Thoracic aorta (tissue), 2 donors: ENCODE measurements at regions not wholly inside any gene's neighbourhood (a gene's known extent, or its start where the extent isn't known, plus 50 kb on each side); places are given as distances from the start of the nearest gene placed in this dataset.

Experiments
- ATAC-seq: fragments of 150-250 bp; one replicate; pipeline ENCODE4 v1.8.0; 2017; ENCODE audit warnings: low read depth; ENCODE audit not compliant: insufficient number of reproducible peaks, low FRiP score
- DNase-seq: peaks from one replicate; pipeline ENCODE4 v3.0.0-alpha.2; 2020; ENCODE audit warnings: low spot score
- H3K27ac ChIP-seq, 2 donors: fragments of 200-600 bp; sonication (generic); 1 replicate in 1 of 2; 2 replicates in 1 of 2; pipeline ENCODE4 v1.5.1; 2016; ENCODE audit warnings: mild to moderate bottlenecking in 2 of 2, moderate library complexity in 2 of 2
- H3K27me3 ChIP-seq: fragments of 200-600 bp; sonication (generic); replicated peaks from 2 replicates; pipeline ENCODE4 v1.6.0; 2016; ENCODE audit warnings: mild to moderate bottlenecking; ENCODE audit not compliant: insufficient read depth
- H3K36me3 ChIP-seq: fragments of 200-600 bp; sonication (generic); one replicate; pipeline ENCODE4 v1.5.1; 2016
- H3K4me1 ChIP-seq, 2 donors: fragments of 200-600 bp; sonication (generic); 1 replicate in 1 of 2; 2 replicates in 1 of 2; pipeline versions ENCODE4 v1.5.1 to v1.6.0; 2016; ENCODE audit warnings: low read depth in 2 of 2, mild to moderate bottlenecking in 1 of 2; ENCODE audit not compliant: control insufficient read depth in 1 of 2
- H3K4me3 ChIP-seq: fragments of 200-600 bp; sonication (generic); 2 replicates; pipeline ENCODE4 v1.5.1; 2016; ENCODE audit warnings: mild to moderate bottlenecking
- H3K9me3 ChIP-seq: fragments of 200-600 bp; sonication (generic); 2 replicates; pipeline ENCODE4 v1.5.1; 2016
- TF ChIP-seq, protein P1 (sequence below): fragments of 200-600 bp; sonication (generic); IDR thresholded peaks from one replicate; pipeline ENCODE4 v1.5.1; 2019; ENCODE audit warnings: antibody characterized with exemption

- H3K27me3 ChIP-seq, result no peaks in the 10 kb centered on the region
- H3K27ac ChIP-seq, result no peak overlapping the region
- DNase-seq (no peak), ATAC-seq (no peak)
- H3K4me1 ChIP-seq, result no peaks in the 10 kb centered on the region
- H3K4me3 ChIP-seq, result no peak overlapping the region
- no peaks in the 10 kb centered on the region for H3K9me3 ChIP-seq
- no peaks in the 10 kb centered on the region for H3K36me3 ChIP-seq
- TF ChIP-seq, protein P1, sequence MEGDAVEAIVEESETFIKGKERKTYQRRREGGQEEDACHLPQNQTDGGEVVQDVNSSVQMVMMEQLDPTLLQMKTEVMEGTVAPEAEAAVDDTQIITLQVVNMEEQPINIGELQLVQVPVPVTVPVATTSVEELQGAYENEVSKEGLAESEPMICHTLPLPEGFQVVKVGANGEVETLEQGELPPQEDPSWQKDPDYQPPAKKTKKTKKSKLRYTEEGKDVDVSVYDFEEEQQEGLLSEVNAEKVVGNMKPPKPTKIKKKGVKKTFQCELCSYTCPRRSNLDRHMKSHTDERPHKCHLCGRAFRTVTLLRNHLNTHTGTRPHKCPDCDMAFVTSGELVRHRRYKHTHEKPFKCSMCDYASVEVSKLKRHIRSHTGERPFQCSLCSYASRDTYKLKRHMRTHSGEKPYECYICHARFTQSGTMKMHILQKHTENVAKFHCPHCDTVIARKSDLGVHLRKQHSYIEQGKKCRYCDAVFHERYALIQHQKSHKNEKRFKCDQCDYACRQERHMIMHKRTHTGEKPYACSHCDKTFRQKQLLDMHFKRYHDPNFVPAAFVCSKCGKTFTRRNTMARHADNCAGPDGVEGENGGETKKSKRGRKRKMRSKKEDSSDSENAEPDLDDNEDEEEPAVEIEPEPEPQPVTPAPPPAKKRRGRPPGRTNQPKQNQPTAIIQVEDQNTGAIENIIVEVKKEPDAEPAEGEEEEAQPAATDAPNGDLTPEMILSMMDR, result no peak
Measured at GRCh38 chr9:118609355-118610044, 759.7 kb downstream of the BRINP1 start.

- Histone ChIP-seq H3K4me1 (no peaks in the 10 kb centered on the region), H3K9me3 (no peaks in the 10 kb centered on the region), H3K4me3 (no peak overlapping the region), H3K27ac (no peak overlapping the region), H3K27me3 (no peaks in the 10 kb centered on the region), H3K36me3 (no peaks in the 10 kb centered on the region)
- TF ChIP-seq, protein P1, result no peak
- ATAC-seq (no peak), DNase-seq (no peak)
Measured at GRCh38 chr9:118612201-118612600, 757.0 kb downstream of the BRINP1 start.

- H3K27ac ChIP-seq, result no peak overlapping the region
- no peak overlapping the region for H3K4me3 ChIP-seq
- ATAC-seq (no peak), DNase-seq (no peak)
- H3K36me3 ChIP-seq, result no peaks in the 10 kb centered on the region
- H3K9me3 ChIP-seq, result no peaks in the 10 kb centered on the region
- no peaks in the 10 kb centered on the region for H3K4me1 ChIP-seq
- no peaks in the 10 kb centered on the region for H3K27me3 ChIP-seq
- TF ChIP-seq, protein P1, result no peak
Measured at GRCh38 chr9:118613996-118614395, 755.2 kb downstream of the BRINP1 start.

GRCh38 chr9:118618084-118618483, 751.2 kb downstream of the BRINP1 start:
- TF ChIP-seq, protein P1, result no peak
- DNase-seq (no peak), ATAC-seq (no peak)
- Histone ChIP-seq H3K4me3 (no peak overlapping the region), H3K9me3 (no peaks in the 10 kb centered on the region), H3K36me3 (no peaks in the 10 kb centered on the region), H3K27me3 (no peaks in the 10 kb centered on the region), H3K27ac (no peak overlapping the region), H3K4me1 (no peaks in the 10 kb centered on the region)

DNA sequence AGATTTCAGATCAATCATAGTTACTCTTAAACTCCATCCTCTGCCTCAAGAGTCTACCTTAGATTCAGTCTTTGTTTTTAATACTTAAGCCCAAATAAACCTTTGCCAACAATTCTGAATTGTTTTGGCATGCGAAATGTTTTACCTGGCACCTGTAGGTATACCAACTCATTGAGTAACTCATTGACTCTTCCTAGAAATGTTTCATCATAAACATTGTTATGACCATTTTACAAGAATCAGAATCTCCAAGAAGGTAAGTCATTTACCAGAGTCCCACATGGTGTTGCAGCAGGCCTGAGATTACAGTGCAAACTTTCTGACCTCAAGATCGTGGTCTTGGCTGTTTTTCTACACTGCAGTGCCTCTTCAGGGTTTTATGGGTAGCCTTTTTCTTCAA, 750.4 kb downstream of the BRINP1 start:
- H3K27ac ChIP-seq, result no peak overlapping the region
- no peak for ATAC-seq
- H3K4me1 ChIP-seq, result no peaks in the 10 kb centered on the region
- TF ChIP-seq, protein P1, result no peak
- DNase-seq, result no peak
- no peaks in the 10 kb centered on the region for H3K27me3 ChIP-seq
- H3K4me3 ChIP-seq, result no peak overlapping the region
- H3K36me3 ChIP-seq, result no peaks in the 10 kb centered on the region
- H3K9me3 ChIP-seq, result no peaks in the 10 kb centered on the region
